ENCODE measurements at regions not wholly inside any gene's neighbourhood (a gene's known extent, or its start where the extent isn't known, plus 50 kb on each side); places are given as distances from the start of the nearest gene placed in this dataset.

DNA sequence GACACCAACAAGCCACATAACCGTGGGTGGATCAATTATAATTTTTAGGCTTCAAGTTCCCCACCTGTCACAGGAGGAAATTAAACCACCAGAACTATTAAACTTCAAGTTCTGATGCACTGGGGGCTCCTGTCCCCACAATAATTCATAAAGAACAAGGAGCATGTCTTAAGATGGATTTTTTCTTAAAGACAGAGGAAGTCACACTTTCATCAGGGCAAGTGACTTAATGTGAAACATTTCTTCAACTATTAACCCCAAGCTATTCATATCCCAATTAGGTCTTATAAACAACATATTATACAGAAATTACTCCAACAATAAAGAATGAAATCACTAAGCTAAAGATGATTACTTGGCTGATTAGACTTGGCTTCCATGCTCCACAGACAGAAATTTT lies 292.5 kb downstream of the ETAA1 start:
- H3K4me3 ChIP-seq (ENCODE audit: control insufficient read depth, low read depth, low read length): no peak overlapping the region
- DNase-seq (ENCODE audit: low read depth): no peak
- TF ChIP-seq, protein P1, sequence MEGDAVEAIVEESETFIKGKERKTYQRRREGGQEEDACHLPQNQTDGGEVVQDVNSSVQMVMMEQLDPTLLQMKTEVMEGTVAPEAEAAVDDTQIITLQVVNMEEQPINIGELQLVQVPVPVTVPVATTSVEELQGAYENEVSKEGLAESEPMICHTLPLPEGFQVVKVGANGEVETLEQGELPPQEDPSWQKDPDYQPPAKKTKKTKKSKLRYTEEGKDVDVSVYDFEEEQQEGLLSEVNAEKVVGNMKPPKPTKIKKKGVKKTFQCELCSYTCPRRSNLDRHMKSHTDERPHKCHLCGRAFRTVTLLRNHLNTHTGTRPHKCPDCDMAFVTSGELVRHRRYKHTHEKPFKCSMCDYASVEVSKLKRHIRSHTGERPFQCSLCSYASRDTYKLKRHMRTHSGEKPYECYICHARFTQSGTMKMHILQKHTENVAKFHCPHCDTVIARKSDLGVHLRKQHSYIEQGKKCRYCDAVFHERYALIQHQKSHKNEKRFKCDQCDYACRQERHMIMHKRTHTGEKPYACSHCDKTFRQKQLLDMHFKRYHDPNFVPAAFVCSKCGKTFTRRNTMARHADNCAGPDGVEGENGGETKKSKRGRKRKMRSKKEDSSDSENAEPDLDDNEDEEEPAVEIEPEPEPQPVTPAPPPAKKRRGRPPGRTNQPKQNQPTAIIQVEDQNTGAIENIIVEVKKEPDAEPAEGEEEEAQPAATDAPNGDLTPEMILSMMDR (IDR thresholded peaks at IDR 0.05; ENCODE audit: control insufficient read depth, insufficient read depth, low read depth, low read length, missing control alignments): no peak

DNA sequence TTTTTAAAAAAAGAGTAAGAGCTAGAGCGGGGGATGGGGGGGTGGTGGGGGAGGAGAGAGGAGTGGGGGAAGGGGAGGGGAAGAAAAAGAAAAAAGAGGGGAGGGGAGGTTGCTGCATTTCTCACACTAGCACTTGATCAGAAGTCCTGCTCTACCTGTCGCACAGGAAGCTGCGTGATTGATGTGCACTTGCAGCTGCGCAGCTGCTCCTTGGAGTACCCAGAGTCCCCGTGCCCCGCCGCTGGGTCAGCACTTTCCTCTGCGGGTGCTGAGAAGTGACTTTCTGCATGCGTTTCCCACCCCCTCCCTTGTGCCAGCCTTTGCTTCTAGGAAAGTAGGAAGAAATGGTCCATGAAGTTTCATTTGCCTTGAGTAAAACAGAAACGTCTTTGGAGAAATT lies 297.3 kb downstream of the ETAA1 start:
- TF ChIP-seq, protein P1 (IDR thresholded peaks at IDR 0.05; ENCODE audit: control insufficient read depth, insufficient read depth, low read depth, low read length, missing control alignments): no peak
- no peak for DNase-seq (ENCODE audit: low read depth)
- no peak overlapping the region for H3K4me3 ChIP-seq (ENCODE audit: control insufficient read depth, low read depth, low read length)

DNA sequence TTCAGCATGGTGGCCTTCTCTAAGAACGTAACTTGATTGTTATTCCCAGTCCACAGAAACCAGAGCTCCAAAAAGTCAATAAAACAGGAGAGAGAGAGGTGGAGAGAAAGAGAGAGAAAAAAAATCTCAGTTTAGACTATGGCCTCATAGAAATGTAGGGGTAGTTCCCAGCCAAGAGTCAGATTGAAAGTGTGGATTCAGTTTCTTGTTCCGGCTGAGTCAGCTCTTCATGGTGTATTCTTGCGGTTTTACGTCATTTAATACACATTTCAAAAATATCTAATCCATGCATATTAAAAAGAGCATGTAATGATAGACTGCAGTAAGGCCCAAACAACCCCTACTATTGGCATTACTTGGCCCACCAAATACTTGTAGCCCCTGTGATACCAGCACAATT lies 303.9 kb downstream of the ETAA1 start:
- H3K4me3 ChIP-seq (ENCODE audit: control insufficient read depth, low read depth, low read length): no peak overlapping the region
- TF ChIP-seq, protein P1 (IDR thresholded peaks at IDR 0.05; ENCODE audit: control insufficient read depth, insufficient read depth, low read depth, low read length, missing control alignments): no peak
- DNase-seq (ENCODE audit: low read depth): peak; percentile 18

DNA sequence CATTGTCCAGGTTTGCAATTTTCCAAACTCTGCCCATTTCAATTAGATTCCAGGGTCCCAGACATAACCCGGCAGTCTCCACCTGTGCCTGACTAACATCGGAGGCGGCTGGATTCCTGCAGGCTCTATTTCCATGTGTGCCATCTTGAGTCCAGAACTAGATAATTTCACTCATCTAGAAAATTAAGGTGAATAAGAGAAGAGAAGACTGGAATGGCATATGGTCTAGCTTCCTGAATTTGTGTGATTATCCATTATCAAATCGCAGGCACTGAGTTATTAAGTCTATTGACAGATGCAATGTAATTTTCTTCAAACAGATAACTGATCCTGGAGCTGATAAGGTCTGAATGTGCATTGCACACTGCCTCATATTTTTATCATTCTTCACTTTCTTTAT lies 305.2 kb downstream of the ETAA1 start:
- no peak overlapping the region for H3K4me3 ChIP-seq (ENCODE audit: control insufficient read depth, low read depth, low read length)
- DNase-seq (ENCODE audit: low read depth): no peak
- TF ChIP-seq, protein P1 (IDR thresholded peaks at IDR 0.05; ENCODE audit: control insufficient read depth, insufficient read depth, low read depth, low read length, missing control alignments): no peak

DNA sequence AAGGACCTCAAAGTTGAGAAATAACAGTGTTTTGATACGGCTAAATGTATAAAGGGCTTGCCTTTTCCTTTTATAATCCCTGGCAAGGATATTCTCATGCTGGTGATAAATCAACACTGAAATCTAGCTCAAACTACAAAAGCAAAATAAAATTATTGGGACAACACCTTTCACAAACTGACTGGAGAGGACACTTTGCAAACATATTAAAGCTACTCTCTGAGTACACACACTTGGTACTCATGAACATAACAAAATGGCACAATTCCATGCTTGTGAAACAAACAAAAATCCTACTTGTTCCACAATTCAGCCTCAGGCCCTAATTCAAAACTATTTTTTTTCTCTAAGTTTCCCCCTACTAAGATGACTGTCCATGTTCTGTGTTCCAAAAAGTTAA lies 305.8 kb downstream of the ETAA1 start:
- no peak for DNase-seq (ENCODE audit: low read depth)
- H3K4me3 ChIP-seq (ENCODE audit: control insufficient read depth, low read depth, low read length): no peak overlapping the region
- TF ChIP-seq, protein P1 (IDR thresholded peaks at IDR 0.05; ENCODE audit: control insufficient read depth, insufficient read depth, low read depth, low read length, missing control alignments): no peak

DNA sequence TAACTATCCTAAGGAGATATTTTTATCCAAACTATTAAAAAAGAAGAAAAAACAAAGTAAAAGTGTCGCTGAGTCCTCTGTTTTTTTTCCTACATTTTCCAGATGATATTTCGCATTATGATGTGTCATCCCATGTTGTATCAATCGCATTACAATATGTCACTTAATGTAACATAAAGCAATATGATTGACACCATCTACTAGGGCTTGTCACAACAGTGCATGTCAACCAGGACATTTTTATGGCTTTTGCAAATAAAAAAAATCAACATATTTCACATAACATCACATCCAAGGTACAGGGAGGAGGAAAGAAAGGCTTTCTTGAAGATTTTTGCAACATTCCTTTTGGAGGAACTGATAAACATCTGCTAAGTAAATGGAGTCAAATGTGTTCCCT lies 308.9 kb downstream of the ETAA1 start:
- no peak for DNase-seq (ENCODE audit: low read depth)
- TF ChIP-seq, protein P1 (IDR thresholded peaks at IDR 0.05; ENCODE audit: control insufficient read depth, insufficient read depth, low read depth, low read length, missing control alignments): no peak
- H3K4me3 ChIP-seq (ENCODE audit: control insufficient read depth, low read depth, low read length): no peak overlapping the region

DNA sequence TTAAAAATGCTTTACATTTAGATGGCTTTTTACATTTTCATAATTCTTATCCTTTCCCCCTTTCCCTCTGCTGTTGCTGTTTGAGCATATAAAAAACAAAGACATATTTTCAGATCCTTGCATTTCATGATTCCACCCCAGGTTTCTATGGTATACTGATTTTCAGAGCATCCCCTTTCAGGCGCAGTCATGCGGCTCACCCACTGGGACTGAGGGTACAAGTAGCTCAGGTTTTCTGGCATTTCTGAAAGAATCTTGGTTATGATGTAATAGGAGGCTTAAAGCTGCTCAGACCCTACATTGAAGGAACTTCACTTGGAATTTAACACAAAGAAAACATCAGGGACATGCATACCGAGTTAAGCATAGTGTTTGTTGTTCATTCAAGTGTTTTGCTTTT lies 310.8 kb downstream of the ETAA1 start:
- DNase-seq (ENCODE audit: low read depth): no peak
- no peak overlapping the region for H3K4me3 ChIP-seq (ENCODE audit: control insufficient read depth, low read depth, low read length)

More for the DNA sequence above, 310.8 kb downstream of the ETAA1 start:
- TF ChIP-seq, protein P1 (IDR thresholded peaks at IDR 0.05; ENCODE audit: control insufficient read depth, insufficient read depth, low read depth, low read length, missing control alignments): no peak
